ENCODE measurements at regions not wholly inside any gene's neighbourhood (a gene's known extent, or its start where the extent isn't known, plus 50 kb on each side); places are given as distances from the start of the nearest gene placed in this dataset.
"Not testable (repeated sequence)": the region's sequence is repeated elsewhere in the genome, so short reads cannot be mapped to it uniquely, and the experiment has no call there.

DNA sequence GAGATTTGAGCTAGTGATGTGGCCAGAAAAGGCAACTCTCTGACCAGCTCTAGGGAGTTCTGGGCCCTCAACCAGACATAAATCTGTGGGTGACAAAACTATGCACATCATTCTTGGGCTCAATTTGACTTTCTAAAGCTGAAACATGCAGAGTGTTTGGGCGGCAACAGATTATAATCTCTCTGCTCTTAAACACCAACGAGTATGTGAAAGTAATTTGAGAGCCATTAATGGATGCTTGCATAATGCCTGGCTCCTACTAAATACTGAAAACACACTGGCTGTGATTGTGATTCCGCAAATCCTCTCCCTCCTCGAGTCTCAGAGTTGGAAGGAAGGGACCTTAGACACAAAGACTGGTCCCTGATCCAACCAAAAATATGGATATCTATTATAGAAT, 186.7 kb downstream of the UACA start:
- no peak for DNase-seq (ENCODE audit: low spot score)

GRCh38 chr15:70576276-70576675, 187.1 kb downstream of the UACA start:
- DNase-seq (ENCODE audit: low spot score): no peak

DNA sequence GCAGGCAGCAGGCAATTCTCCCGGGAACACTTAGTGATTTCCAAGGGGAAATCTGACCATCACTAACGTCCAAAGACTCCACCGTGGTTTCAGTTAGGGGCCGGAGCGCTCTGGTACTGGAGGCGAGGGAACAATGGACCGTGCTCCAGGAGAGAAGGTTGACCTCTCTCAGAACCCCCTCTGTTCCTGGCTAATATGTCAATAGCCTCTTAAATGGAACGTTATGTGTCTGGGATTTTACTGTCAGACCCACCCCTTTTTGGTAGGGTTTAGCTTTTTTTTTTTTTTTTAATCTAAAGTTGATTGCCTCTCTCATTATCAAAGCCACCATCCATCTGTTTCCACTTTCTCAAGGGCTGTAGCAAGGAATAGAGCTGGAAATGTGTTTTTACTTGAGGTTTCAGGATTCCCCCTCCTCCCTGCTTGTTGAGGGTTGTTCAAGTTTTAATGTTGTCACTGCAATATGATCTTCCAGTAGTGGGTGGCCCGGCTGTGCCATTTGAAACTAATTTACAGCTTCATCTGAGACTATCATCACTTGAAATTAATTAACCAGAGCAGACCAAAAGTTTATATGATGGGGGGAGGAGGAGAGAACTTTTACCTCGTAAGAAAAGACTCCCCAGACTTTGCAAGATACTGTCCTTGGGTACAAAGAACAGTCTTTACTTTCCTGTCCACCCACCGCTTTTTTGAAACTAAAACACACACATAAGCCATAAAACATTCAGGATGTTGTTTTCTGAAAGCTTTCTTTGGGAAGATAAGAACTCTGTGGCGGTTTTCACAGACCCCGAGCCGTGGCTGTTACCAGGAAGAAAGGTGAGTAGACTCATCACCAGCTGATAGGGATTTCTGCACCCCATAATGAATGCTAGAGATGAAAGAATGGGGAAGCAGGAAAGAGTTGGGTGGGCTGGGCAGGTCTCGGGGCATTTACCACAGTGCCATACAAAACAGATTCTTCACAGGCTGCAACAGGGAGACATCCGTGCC, 187.8 kb downstream of the UACA start:
- no peak for DNase-seq (ENCODE audit: low spot score)

- not testable (repeated sequence) for DNase-seq (ENCODE audit: low spot score)
These were observed 189.0 kb downstream of the UACA start for GRCh38 chr15:70574325-70574724.

DNA sequence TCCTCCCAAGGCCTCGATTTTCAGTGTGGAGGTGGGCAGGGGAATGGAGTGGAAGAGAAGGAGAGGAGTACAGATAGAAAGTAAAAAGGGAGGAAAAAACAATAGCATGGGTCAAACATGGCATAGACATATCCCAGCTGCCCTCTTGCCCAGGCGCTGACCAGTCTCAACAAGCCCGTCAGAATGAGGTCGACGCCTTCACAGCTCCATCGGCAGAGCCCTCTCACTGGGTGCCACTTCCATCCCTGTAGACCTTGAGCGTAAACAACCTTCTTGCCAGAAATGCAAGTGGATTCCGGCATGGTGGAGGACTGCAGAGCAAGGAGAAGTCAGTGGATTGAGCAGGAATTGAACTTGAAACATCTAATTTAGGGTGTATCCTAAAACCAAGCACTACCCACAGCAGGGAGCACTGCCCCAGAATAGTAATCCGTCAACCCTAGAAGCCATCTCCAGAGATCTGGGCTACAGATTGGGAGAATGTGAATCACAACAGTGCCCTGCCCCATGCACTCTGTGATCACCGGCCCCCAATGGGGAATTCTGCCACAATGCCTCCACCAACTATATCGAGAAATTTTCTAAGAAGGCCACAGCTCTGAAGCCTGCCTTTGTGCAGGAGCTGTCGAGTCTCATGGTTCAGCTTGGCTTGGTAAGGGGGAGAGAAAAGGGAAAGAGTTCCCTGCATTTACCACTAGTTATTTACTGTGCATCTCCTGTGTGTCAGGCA, 190.1 kb downstream of the UACA start:
- DNase-seq (ENCODE audit: low spot score): no peak

GRCh38 chr15:70569714-70570231, 193.6 kb downstream of the UACA start:
- no peak for DNase-seq (ENCODE audit: low spot score)

GRCh38 chr15:70569091-70569713, 194.2 kb downstream of the UACA start:
- DNase-seq (ENCODE audit: low spot score): peak; percentile 55

- no peak for DNase-seq (ENCODE audit: low spot score)
These were observed 196.4 kb downstream of the UACA start for GRCh38 chr15:70566989-70567388.

- peak; percentile 49 for DNase-seq (ENCODE audit: low spot score)
These were observed 197.1 kb downstream of the UACA start for GRCh38 chr15:70566047-70566835.

DNA sequence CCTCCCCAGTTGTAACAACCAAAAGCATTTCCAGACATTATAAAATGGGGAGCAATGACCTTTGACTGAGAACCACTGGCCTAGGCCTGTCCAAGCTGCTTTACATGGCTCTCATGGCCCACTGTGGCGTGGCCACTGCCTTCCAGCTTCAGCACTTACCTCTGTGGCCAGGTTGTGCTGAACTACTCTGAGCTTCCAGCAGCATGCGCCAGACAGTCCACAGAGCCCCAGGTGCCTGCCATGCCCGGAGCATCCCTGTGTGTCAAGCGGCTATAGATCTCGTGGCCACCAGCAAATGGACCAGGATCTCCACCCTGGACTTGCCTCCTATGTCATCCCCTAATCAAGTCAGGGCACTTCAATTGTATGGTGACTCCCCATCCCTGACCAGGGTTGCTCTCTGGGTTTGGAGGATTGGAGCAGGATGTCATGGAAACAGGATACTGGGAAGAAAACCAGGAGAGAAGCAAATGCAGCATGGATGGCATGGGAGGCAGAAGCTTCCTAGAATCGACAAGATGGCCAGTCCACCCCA, 199.7 kb downstream of the UACA start:
- DNase-seq (ENCODE audit: low spot score): no peak

GRCh38 chr15:70562906-70563305, 200.5 kb downstream of the UACA start:
- DNase-seq (ENCODE audit: low spot score): no peak

- DNase-seq (ENCODE audit: low spot score): no peak
These were observed 201.5 kb downstream of the UACA start for GRCh38 chr15:70561885-70562284.

DNA sequence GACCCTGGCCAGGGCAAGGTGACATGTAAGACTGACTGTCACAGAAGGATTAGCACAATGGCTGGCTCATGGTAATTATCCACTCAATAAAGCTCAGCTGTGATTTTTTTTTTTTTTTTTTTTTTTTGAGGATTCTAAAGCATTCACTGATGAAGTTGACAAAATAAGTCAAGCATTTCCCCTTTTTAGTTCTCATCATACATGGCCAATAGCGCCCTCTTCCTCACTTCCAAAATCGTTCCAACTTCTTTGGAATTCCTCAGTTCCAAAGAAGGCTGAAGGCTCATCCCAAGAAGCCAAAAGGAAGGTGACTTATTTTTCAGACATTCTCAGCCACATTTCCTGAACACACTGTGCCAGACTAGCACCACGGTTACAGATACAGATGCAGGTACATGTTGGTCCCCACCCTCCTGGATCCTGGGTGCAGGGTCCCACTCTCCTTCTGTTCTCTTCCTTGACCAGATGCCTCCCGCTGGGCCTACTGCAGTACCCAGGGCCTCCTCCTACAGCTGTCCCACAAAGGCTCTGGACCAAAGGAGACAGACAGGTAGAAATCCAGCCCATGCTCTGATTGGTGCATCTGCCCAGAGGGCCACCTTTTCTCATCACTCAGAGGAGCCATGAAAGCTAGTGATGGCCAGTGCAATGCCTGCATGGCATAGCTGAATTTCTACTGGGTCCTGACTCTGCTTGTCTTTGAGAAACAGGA, 202.6 kb downstream of the UACA start:
- no peak for DNase-seq (ENCODE audit: low spot score)

DNA sequence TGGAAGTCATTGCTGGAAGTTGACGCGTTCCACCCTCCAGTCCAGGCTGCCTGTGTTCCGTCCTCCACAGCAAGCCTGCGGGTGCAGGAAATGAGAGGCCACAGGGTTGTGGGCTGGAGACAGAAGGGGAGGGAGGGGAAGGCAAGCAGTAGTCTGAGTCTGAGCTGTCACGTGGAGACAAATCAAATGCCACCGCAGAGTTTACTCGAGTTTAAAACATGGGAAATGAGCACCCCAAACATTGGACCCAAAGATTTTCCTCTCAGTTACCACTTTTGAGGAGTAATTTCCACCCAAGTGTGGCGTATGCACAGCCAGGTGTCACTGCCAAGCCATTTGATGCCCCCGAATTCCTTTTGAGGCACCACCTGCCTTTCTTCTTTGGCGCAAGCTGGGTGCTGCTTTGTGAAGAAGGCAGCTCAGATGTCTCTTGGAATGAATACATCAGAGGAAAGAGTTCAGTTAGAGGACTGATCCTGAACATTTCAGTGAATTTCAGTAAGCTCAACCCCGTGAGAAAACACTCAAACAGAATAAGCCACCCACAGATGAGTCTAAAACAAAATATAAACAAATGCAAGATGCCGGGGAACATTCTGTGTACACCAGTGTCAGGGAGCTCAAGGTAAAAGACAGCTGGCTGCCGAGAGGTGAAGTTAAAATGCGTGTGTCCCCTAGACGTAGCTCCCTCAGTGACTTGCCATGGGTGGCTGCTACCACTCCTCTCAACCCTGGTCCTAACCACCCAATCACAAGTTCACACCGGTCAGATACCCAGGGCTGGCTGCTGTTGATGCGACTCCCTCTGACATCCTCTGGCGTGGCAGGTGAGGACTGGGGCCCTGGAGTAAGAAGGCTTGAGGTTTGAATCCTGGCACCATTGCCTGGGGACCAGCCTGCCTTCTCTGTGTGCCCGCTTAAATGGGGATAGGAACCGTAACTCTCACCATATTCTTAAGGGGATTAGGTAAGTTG, 203.8 kb downstream of the UACA start:
- DNase-seq (ENCODE audit: low spot score): no peak

GRCh38 chr15:70558406-70559264, 204.7 kb downstream of the UACA start:
- no peak for DNase-seq (ENCODE audit: low spot score)

DNA sequence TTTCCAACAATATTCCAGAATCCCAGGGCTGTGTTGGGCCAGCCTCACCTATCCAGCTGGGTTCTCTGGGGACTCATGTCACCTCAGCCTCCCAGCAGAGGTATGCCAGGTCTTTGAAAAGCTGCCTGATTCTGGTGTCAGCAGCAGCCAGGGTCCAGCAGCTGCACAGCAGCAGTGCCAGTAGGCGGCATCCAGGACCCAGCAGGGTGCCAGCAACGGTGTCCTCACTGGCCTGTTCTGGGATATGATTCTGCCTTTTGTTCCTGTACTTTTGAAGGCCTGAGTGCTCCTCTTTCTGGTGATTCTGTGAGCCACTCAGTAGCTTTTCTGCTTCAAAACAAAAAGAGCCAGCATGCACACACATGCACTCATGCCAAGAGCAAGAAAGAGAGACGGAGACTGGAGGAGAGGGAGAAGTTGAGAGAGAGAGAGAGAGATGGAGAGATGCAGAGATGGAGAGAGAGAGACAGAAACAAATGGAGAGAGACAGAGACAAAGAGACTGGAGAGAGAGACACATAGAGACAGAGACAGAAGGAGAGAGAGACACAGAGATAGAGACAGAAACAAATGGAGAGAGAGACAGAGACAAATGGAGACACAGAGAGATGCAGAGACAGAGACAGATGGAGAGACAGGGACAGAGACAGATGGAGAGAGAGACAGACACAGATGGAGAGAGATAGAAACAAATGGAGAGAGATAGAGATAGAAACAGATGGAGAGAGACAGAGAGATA, 205.7 kb downstream of the UACA start:
- no peak for DNase-seq (ENCODE audit: low spot score)

DNA sequence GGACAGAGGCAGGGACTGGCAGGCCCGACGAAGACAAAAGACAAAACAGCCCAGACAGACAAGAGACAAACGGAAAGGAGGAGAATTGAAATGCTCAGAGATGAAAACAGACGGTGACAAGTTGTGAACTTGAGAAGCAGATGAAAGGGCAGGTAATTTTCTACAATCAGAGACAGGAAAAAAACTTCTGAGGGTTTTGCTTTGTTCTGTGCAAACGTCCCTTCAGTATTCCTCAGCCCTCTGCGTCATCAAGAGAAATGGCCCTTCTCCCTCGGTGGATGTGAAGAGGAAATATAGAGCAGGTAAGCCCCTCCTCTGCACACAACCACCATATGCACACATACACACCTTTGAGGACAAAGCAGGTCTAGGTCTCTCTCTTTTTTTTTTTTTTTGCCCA, 206.6 kb downstream of the UACA start:
- no peak for DNase-seq (ENCODE audit: low spot score)
